ENCODE measurements at regions not wholly inside any gene's neighbourhood (a gene's known extent, or its start where the extent isn't known, plus 50 kb on each side); places are given as distances from the start of the nearest gene placed in this dataset.

GRCh38 chr3:1468145-1468544 lies 375.3 kb downstream of the CNTN6 start:
- Histone ChIP-seq H3K9me1 (replicated peaks; ENCODE audit: control insufficient read depth, extremely low read depth, insufficient read depth, low read length) (no peaks in the 10 kb centered on the region), H3K4me2 (ENCODE audit: insufficient read depth, low read length) (no peak overlapping the region), H3K9me3 (replicated peaks; ENCODE audit: control insufficient read depth, insufficient read depth, low read length) (peaks cover 2% of the 10 kb centered on the region), H3K79me2 (ENCODE audit: control insufficient read depth, insufficient read depth, low read length) (no peaks in the 10 kb centered on the region), H3K4me3 (replicated peaks in 1 of 3; ENCODE audit: insufficient read depth in 1 of 3, low read depth in 1 of 3, low read length in 3 of 3) (no peak overlapping the region), H3K4me1 (ENCODE audit: control insufficient read depth, extremely low read depth, insufficient read depth, low read length) (no peaks in the 10 kb centered on the region), H2AFZ (ENCODE audit: low read depth, low read length) (no peak overlapping the region), H3K27ac (ENCODE audit: insufficient read depth, low read depth, low read length) (no peak overlapping the region), H3K36me3 (ENCODE audit: control insufficient read depth in 2 of 2, extremely low read depth in 1 of 2, insufficient read depth in 2 of 2, low read length in 2 of 2) (no peaks in the 10 kb centered on the region), H3K27me3 (ENCODE audit: control insufficient read depth in 2 of 2, insufficient read depth in 2 of 2, low read length in 2 of 2) (no peaks in the 10 kb centered on the region), H4K20me1 (replicated peaks; ENCODE audit: control insufficient read depth, extremely low read depth, insufficient read depth, low read length) (no peaks in the 10 kb centered on the region), H3K9ac (replicated peaks; ENCODE audit: extremely low read depth, insufficient read depth, low read length) (no peak overlapping the region)
- FAIRE-seq = no peak
- POLR2A ChIA-PET = no interaction called here
- no peak for DNase-seq (ENCODE audit: low read depth, low spot score)
- intact Hi-C loops (cut with micrococcal nuclease) = no loop called here
- dilution Hi-C loops (cut with MboI; ENCODE audit: extremely low pct_ligation_motif_present, low sequenced_read_pairs) = no loop called here
- BruUV-seq (replicated peaks) = no TSS peak
- CTCF ChIA-PET = no interaction called here
- TF ChIP-seq POLR2A (IDR thresholded peaks at IDR 0.05; ENCODE audit: low read depth, low read length) = no peak
- no peak for TF ChIP-seq EZH2 (IDR thresholded peaks at IDR 0.05; ENCODE audit: borderline replicate concordance, low read depth, low read length, severe bottlenecking)
- no peak for TF ChIP-seq GATA2 (IDR thresholded peaks at IDR 0.05; ENCODE audit: insufficient read depth, insufficient read length, low read depth, low read length)
- TF ChIP-seq, protein P1, sequence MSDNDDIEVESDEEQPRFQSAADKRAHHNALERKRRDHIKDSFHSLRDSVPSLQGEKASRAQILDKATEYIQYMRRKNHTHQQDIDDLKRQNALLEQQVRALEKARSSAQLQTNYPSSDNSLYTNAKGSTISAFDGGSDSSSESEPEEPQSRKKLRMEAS (IDR thresholded peaks at IDR 0.05; ENCODE audit: insufficient read depth, insufficient read length) = no peak
- TF ChIP-seq FOS (IDR thresholded peaks at IDR 0.05; ENCODE audit: borderline replicate concordance, insufficient read depth, low read length) = no peak
- TF ChIP-seq MYC (IDR thresholded peaks at IDR 0.05; ENCODE audit: low read depth, low read length) = no peak
- no peak for TF ChIP-seq JUN (IDR thresholded peaks at IDR 0.05; ENCODE audit: borderline replicate concordance, insufficient read depth, insufficient read length, low read depth)
- no peak for TF ChIP-seq POLR2AphosphoS5 (IDR thresholded peaks at IDR 0.05; ENCODE audit: insufficient read depth, low read depth, low read length)
- no peak for TF ChIP-seq CTCF (IDR thresholded peaks at IDR 0.05; ENCODE audit: extremely low read depth in 1 of 2, insufficient read depth in 1 of 2, low read depth in 1 of 2, low read length in 2 of 2)
